GM23248 (cell line): ENCODE measurements at regions not wholly inside any gene's neighbourhood (a gene's known extent, or its start where the extent isn't known, plus 50 kb on each side); places are given as distances from the start of the nearest gene placed in this dataset.

Experiments used
- DNase-seq: peaks from one replicate; pipeline ENCODE4 v3.0.0-alpha.2; 2015
- H2AFZ ChIP-seq: fragments of 200-600 bp; sonication (generic); 2 replicates; pipeline ENCODE4 v1.6.1; 2016; ENCODE audit warnings: antibody characterized with exemption
- H3F3A ChIP-seq: fragments of 200-600 bp; sonication (generic); 2 replicates; pipeline ENCODE4 v1.6.1; 2016; ENCODE audit warnings: mild to moderate bottlenecking, antibody characterized with exemption, mixed run types; ENCODE audit not compliant: insufficient read depth
- H3K27ac ChIP-seq: fragments of 200-600 bp; sonication (generic); 2 replicates; pipeline ENCODE4 v1.5.1; 2016; ENCODE audit warnings: mild to moderate bottlenecking
- H3K27me3 ChIP-seq: fragments of 200-600 bp; sonication (generic); replicated peaks from 2 replicates; pipeline ENCODE4 v1.6.1; 2016; ENCODE audit warnings: mild to moderate bottlenecking; ENCODE audit not compliant: insufficient read depth
- H3K36me3 ChIP-seq: fragments of 200-600 bp; sonication (generic); 2 replicates; pipeline ENCODE4 v1.6.1; 2016; ENCODE audit warnings: low read depth, mild to moderate bottlenecking
- H3K4me1 ChIP-seq: fragments of 200-600 bp; sonication (generic); 2 replicates; pipeline ENCODE4 v1.6.1; 2016; ENCODE audit warnings: mild to moderate bottlenecking; ENCODE audit not compliant: insufficient read depth
- H3K4me2 ChIP-seq: fragments of 200-600 bp; sonication (generic); one replicate; pipeline ENCODE4 v1.6.1; 2016; ENCODE audit warnings: mild to moderate bottlenecking; ENCODE audit not compliant: unreplicated experiment
- H3K4me3 ChIP-seq: fragments of 200-600 bp; sonication (generic); 2 replicates; pipeline ENCODE4 v1.5.1; 2016; ENCODE audit warnings: mild to moderate bottlenecking
- H3K79me2 ChIP-seq: fragments of 200-600 bp; sonication (generic); 2 replicates; pipeline ENCODE4 v1.6.1; 2016; ENCODE audit warnings: mild to moderate bottlenecking; ENCODE audit not compliant: insufficient read depth
- H3K9ac ChIP-seq: fragments of 200-600 bp; sonication (generic); 2 replicates; pipeline ENCODE4 v1.6.1; 2016; ENCODE audit warnings: mild to moderate bottlenecking
- H3K9me2 ChIP-seq: fragments of 200-600 bp; sonication (generic); 2 replicates; pipeline ENCODE4 v1.6.1; 2016; ENCODE audit warnings: mixed run types, mild to moderate bottlenecking, moderate library complexity; ENCODE audit not compliant: insufficient read depth
- H3K9me3 ChIP-seq: fragments of 200-600 bp; sonication (generic); one replicate; pipeline ENCODE4 v1.6.1; 2017; ENCODE audit warnings: low read depth
- H4K20me1 ChIP-seq: fragments of 200-600 bp; sonication (generic); 2 replicates; pipeline ENCODE4 v1.6.0; 2016; ENCODE audit not compliant: insufficient read depth
- EZH2 ChIP-seq: fragments of 200-600 bp; sonication (generic); IDR thresholded peaks from 2 replicates; pipeline ENCODE4 v1.6.1; 2018; ENCODE audit warnings: antibody characterized with exemption, mild to moderate bottlenecking; ENCODE audit not compliant: insufficient read depth, poor library complexity, severe bottlenecking
- EZH2phosphoT487 ChIP-seq: fragments of 200-600 bp; sonication (generic); IDR thresholded peaks from 2 replicates; pipeline ENCODE4 v1.6.1; 2018; ENCODE audit warnings: antibody characterized with exemption, moderate library complexity, mild to moderate bottlenecking, low read depth; ENCODE audit not compliant: insufficient read depth
- WGBS, 2 experiments: methylation state at CpG; one replicate each; pipeline ENCODE4 v1.1.6; 2015 to 2017; ENCODE audit warnings: low lambda C conversion rate in 2 of 2, low coverage in 1 of 2; ENCODE audit errors: missing lambda C conversion rate in 2 of 2; 5-methylcytosine and 5-hydroxymethylcytosine counted together
- in situ Hi-C: fragments of 300-500 bp; cut with MboI; formaldehyde crosslinking; loops from 2 replicates; pipeline ENCODE4 v1.15.0; 2020

DNA sequence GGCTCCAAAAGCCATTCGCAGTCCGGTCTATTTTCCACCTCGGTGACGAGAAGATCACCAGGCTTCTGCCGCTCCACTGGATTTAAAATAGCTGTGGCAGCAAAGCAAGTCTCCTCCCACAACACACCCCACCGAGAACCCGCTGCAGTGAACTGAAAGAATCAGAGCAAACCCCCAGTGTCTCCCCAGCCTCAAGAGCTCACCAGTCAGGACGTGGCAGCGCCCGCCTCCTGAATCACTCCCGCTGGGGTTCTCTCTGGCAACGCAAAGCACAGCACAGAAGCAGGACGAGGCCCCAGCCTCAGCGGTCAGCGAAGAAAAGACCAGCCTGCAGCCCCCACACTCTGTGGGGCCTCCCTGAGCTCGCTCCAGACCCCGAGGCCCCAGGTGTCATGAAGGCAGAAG, 126.1 kb upstream of the PPP2R2D start:
- Histone ChIP-seq H3K27me3 (no peaks in the 10 kb centered on the region), H3K9me3 (no peaks in the 10 kb centered on the region), H3K79me2 (no peaks in the 10 kb centered on the region), H4K20me1 (no peaks in the 10 kb centered on the region), H3K9me2 (no peaks in the 10 kb centered on the region), H2AFZ (no peak overlapping the region), H3K4me2 (no peak overlapping the region), H3K27ac (no peak overlapping the region), H3K9ac (no peak overlapping the region), H3K4me1 (no peaks in the 10 kb centered on the region), H3K4me3 (no peak overlapping the region), H3F3A (no peaks in the 10 kb centered on the region), H3K36me3 (no peaks in the 10 kb centered on the region)
- no peak for DNase-seq
- in situ Hi-C loops: no loop called here
- 46 to 55% methylated on average over 17 of the region's 17 CpGs for WGBS, 2 experiments
- TF ChIP-seq EZH2 (no peak), EZH2phosphoT487 (no peak)

DNA sequence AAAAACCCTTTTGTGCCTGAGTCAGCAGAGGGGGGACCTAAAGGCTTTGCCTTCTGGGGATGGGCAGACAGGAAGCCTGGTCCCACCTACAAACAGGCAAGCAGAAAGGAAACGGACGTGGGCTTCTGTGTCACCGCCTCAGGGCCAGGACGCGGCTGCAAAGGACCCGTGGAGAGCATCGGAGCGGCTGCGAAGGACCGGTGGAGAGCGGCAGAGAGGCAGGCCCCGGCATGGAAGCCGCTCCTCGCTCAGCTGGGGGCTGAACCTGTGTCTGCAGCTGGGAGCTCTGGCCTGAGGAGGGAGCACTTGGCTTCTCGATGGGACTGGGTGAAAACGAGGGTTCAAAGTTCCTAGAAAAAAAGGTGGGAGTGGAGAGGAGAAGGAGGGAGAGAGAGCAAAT, 125.4 kb upstream of the PPP2R2D start:
- H3K4me1 ChIP-seq: no peaks in the 10 kb centered on the region
- no peak overlapping the region for H3K9ac ChIP-seq
- WGBS, 2 experiments: 55 to 61% methylated on average over 16 of the region's 16 CpGs
- no peaks in the 10 kb centered on the region for H3K79me2 ChIP-seq
- H2AFZ ChIP-seq: no peak overlapping the region
- H3F3A ChIP-seq: no peaks in the 10 kb centered on the region
- no peak overlapping the region for H3K4me2 ChIP-seq
- no peaks in the 10 kb centered on the region for H3K36me3 ChIP-seq
- H3K27me3 ChIP-seq: no peaks in the 10 kb centered on the region
- no peak for TF ChIP-seq EZH2phosphoT487
- no peak for TF ChIP-seq EZH2
- DNase-seq: no peak
- in situ Hi-C loops: no loop called here
- no peak overlapping the region for H3K27ac ChIP-seq
- H3K9me3 ChIP-seq: no peaks in the 10 kb centered on the region
- no peaks in the 10 kb centered on the region for H3K9me2 ChIP-seq
- no peaks in the 10 kb centered on the region for H4K20me1 ChIP-seq
- H3K4me3 ChIP-seq: no peak overlapping the region

DNA sequence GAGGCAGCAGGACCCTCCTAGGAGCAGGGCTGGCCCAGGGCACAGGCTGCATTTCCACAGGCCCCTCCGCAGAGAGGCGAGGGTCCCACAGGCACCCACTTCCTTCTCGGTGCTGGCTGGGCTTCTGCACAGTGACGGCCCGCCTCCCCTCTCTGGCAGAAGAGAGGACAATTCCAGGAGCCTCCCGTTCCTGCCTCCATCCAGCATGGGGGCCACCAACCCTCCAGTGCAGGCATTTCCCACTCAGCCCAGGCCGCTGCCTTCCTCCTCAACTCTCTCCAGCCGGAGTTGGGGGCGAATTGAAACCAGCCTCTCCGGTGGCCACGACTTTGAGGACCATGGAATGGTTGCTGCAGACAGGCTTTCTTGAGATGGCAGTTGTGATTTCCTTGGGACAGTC, 125.0 kb upstream of the PPP2R2D start:
- DNase-seq: no peak
- Histone ChIP-seq H3K27me3 (no peaks in the 10 kb centered on the region), H3K4me1 (no peaks in the 10 kb centered on the region), H3K9ac (no peak overlapping the region), H2AFZ (no peak overlapping the region), H3F3A (no peaks in the 10 kb centered on the region), H3K4me3 (no peak overlapping the region), H4K20me1 (no peaks in the 10 kb centered on the region), H3K27ac (no peak overlapping the region), H3K4me2 (no peak overlapping the region), H3K9me3 (no peaks in the 10 kb centered on the region), H3K36me3 (no peaks in the 10 kb centered on the region), H3K79me2 (no peaks in the 10 kb centered on the region), H3K9me2 (no peaks in the 10 kb centered on the region)
- in situ Hi-C loops: no loop called here
- TF ChIP-seq EZH2 (no peak), EZH2phosphoT487 (no peak)
- WGBS, 2 experiments: 49% methylated on average over 11 of the region's 11 CpGs

DNA sequence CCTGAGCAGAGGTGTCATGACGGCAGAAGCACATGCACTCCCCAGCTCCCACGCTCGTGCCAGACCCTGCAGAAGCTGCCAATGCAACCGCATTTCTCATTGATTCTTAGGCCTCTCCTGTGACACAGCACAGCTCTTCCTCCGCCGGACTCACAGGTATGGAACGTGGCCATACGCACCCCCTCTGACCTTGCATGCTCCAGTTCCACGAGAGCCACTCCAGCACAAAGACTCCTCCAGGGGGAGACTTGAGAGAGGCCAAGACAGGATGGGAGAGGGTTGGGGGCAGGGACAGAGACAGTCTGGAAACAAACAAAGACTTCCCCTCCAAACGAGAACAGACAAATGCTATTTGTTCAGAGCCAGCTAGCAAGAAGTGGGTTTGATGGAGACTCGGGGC, 124.3 kb upstream of the PPP2R2D start:
- no peak overlapping the region for H3K9ac ChIP-seq
- no peak for DNase-seq
- H3K79me2 ChIP-seq: no peaks in the 10 kb centered on the region
- H4K20me1 ChIP-seq: no peaks in the 10 kb centered on the region
- TF ChIP-seq EZH2: no peak
- TF ChIP-seq EZH2phosphoT487: no peak
- WGBS, 2 experiments: 41 to 47% methylated on average over 11 of the region's 11 CpGs
- no peak overlapping the region for H2AFZ ChIP-seq
- H3K27ac ChIP-seq: no peak overlapping the region
- no peaks in the 10 kb centered on the region for H3K27me3 ChIP-seq
- H3K36me3 ChIP-seq: no peaks in the 10 kb centered on the region
- no peaks in the 10 kb centered on the region for H3K4me1 ChIP-seq
- H3K9me2 ChIP-seq: no peaks in the 10 kb centered on the region
- H3F3A ChIP-seq: no peaks in the 10 kb centered on the region
- no peak overlapping the region for H3K4me3 ChIP-seq
- in situ Hi-C loops: no loop called here
- H3K9me3 ChIP-seq: no peaks in the 10 kb centered on the region
- H3K4me2 ChIP-seq: no peak overlapping the region

DNA sequence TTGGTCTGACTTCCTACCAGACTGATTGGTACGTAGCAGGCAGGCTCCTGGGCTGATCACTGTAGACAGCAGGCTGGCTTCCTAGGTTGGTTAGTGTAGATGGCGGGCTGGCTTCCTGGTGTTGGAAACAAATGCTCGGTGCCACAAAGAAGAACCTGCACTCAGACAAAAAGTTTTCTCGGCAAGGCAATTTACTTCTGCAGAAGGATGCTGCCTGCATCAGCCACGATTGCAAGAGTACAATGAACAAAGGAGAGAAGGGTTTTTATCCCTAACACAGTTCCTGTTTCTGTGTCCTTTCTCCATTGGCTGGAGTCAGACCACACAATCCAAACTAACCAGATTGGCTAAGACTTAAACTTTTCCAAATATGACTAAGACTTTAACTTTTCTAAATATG, 123.6 kb upstream of the PPP2R2D start:
- Histone ChIP-seq H3K27me3 (no peaks in the 10 kb centered on the region), H3K36me3 (no peaks in the 10 kb centered on the region), H3K4me2 (no peak overlapping the region), H4K20me1 (no peaks in the 10 kb centered on the region), H3K4me3 (no peak overlapping the region), H3K9ac (no peak overlapping the region), H3K27ac (no peak overlapping the region), H3K9me3 (no peaks in the 10 kb centered on the region), H3F3A (no peaks in the 10 kb centered on the region), H3K79me2 (no peaks in the 10 kb centered on the region), H3K9me2 (no peaks in the 10 kb centered on the region), H3K4me1 (no peaks in the 10 kb centered on the region), H2AFZ (no peak overlapping the region)
- 32 to 36% methylated on average over 5 of the region's 5 CpGs for WGBS, 2 experiments
- in situ Hi-C loops: no loop called here
- DNase-seq: no peak
- TF ChIP-seq EZH2phosphoT487 (no peak), EZH2 (no peak)
